ENCODE measurements at regions not wholly inside any gene's neighbourhood (a gene's known extent, or its start where the extent isn't known, plus 50 kb on each side); places are given as distances from the start of the nearest gene placed in this dataset.

- DNase-seq (ENCODE audit: low read depth in 2 of 3, low spot score in 2 of 3) = no peak
Measured at GRCh38 chr3:188940573-188940932, 231.2 kb upstream of the TPRG1 start.

GRCh38 chr3:188941103-188941502 lies 230.7 kb upstream of the TPRG1 start:
- DNase-seq (ENCODE audit: low read depth in 2 of 3, low spot score in 2 of 3) = no peak

GRCh38 chr3:188942191-188942590 lies 229.6 kb upstream of the TPRG1 start:
- no peak for DNase-seq (ENCODE audit: low read depth in 2 of 3, low spot score in 2 of 3)

- no peak for DNase-seq (ENCODE audit: low read depth in 2 of 3, low spot score in 2 of 3)
Measured at GRCh38 chr3:188943591-188943990, 228.2 kb upstream of the TPRG1 start.

- DNase-seq (ENCODE audit: low read depth in 2 of 3, low spot score in 2 of 3) = no peak
Measured at GRCh38 chr3:188944108-188944507, 227.7 kb upstream of the TPRG1 start.

- DNase-seq (ENCODE audit: low read depth in 2 of 3, low spot score in 2 of 3) = no peak
Measured at GRCh38 chr3:188946351-188947240, 225.2 kb upstream of the TPRG1 start.

- peak in 2 of 3 donors; percentile 46 to 65 for DNase-seq (ENCODE audit: low read depth in 2 of 3, low spot score in 2 of 3)
Measured at GRCh38 chr3:188947401-188948280, 224.1 kb upstream of the TPRG1 start.

- DNase-seq (ENCODE audit: low read depth in 2 of 3, low spot score in 2 of 3) = no peak
Measured at GRCh38 chr3:188948281-188948996, 223.3 kb upstream of the TPRG1 start.

- peak in 1 of 3 donors; percentile 47 for DNase-seq (ENCODE audit: low read depth in 2 of 3, low spot score in 2 of 3)
Measured at GRCh38 chr3:188948997-188949389, 222.8 kb upstream of the TPRG1 start.

- DNase-seq (ENCODE audit: low read depth in 2 of 3, low spot score in 2 of 3) = no peak
Measured at GRCh38 chr3:188949456-188949855, 222.3 kb upstream of the TPRG1 start.

GRCh38 chr3:188949996-188950395 lies 221.8 kb upstream of the TPRG1 start:
- no peak for DNase-seq (ENCODE audit: low read depth in 2 of 3, low spot score in 2 of 3)

GRCh38 chr3:188950832-188951489 lies 220.8 kb upstream of the TPRG1 start:
- no peak for DNase-seq (ENCODE audit: low read depth in 2 of 3, low spot score in 2 of 3)

- no peak for DNase-seq (ENCODE audit: low read depth in 2 of 3, low spot score in 2 of 3)
Measured at GRCh38 chr3:188951734-188952133, 220.0 kb upstream of the TPRG1 start.

GRCh38 chr3:188954590-188955208 lies 217.1 kb upstream of the TPRG1 start:
- peak; percentile 43 to 90 (median 72) for DNase-seq (ENCODE audit: low read depth in 2 of 3, low spot score in 2 of 3)

GRCh38 chr3:188955919-188956318 lies 215.9 kb upstream of the TPRG1 start:
- DNase-seq (ENCODE audit: low read depth in 2 of 3, low spot score in 2 of 3) = no peak

- DNase-seq (ENCODE audit: low read depth in 2 of 3, low spot score in 2 of 3) = peak in 2 of 3 donors; percentile 54 to 70
Measured at GRCh38 chr3:188956839-188957489, 214.8 kb upstream of the TPRG1 start.

- DNase-seq (ENCODE audit: low read depth in 2 of 3, low spot score in 2 of 3) = no peak
Measured at GRCh38 chr3:188959013-188959412, 212.8 kb upstream of the TPRG1 start.

- no peak for DNase-seq (ENCODE audit: low read depth in 2 of 3, low spot score in 2 of 3)
Measured at GRCh38 chr3:188962253-188963247, 209.2 kb upstream of the TPRG1 start.
